ENCODE measurements at regions not wholly inside any gene's neighbourhood (a gene's known extent, or its start where the extent isn't known, plus 50 kb on each side); places are given as distances from the start of the nearest gene placed in this dataset.
A peak's percentile ranks its signal among the peaks of the same experiment; 100 is the strongest.

- no peak for TF ChIP-seq CTCF (IDR thresholded peaks at IDR 0.05; ENCODE audit: low read depth, low read length)
- no peak overlapping the region for H3K4me3 ChIP-seq (replicated peaks in 1 of 2; ENCODE audit: low read depth in 2 of 2, low read length in 2 of 2)
- DNase-seq (ENCODE audit: low read depth in 2 of 2), result peak in 1 of 2 donors; percentile 19
These were observed 292.6 kb downstream of the CALCRL start for GRCh38 chr2:187155476-187155875.

- peak; percentile 32 to 50 for DNase-seq (ENCODE audit: low read depth in 2 of 2)
These were observed 297.4 kb downstream of the CALCRL start for GRCh38 chr2:187150670-187151069.

GRCh38 chr2:187148059-187148714 lies 299.2 kb upstream of the ZSWIM2 start:
- H3K4me3 ChIP-seq (replicated peaks in 1 of 2; ENCODE audit: low read depth in 2 of 2, low read length in 2 of 2), result no peak overlapping the region
- no peak for TF ChIP-seq CTCF (IDR thresholded peaks at IDR 0.05; ENCODE audit: low read depth, low read length)
- no peak for DNase-seq (ENCODE audit: low read depth in 2 of 2)

More at GRCh38 chr2:187150670-187151069, 297.4 kb downstream of the CALCRL start:
- TF ChIP-seq CTCF (IDR thresholded peaks at IDR 0.05; ENCODE audit: low read depth, low read length), result no peak
- H3K4me3 ChIP-seq (replicated peaks in 1 of 2; ENCODE audit: low read depth in 2 of 2, low read length in 2 of 2), result no peak overlapping the region

- H3K4me3 ChIP-seq (replicated peaks in 1 of 2; ENCODE audit: low read depth in 2 of 2, low read length in 2 of 2), result no peak overlapping the region
- no peak for TF ChIP-seq CTCF (IDR thresholded peaks at IDR 0.05; ENCODE audit: low read depth, low read length)
- DNase-seq (ENCODE audit: low read depth in 2 of 2), result no peak
These were observed 294.6 kb upstream of the ZSWIM2 start for GRCh38 chr2:187143537-187143936.

GRCh38 chr2:187139469-187139868 lies 290.5 kb upstream of the ZSWIM2 start:
- H3K4me3 ChIP-seq (replicated peaks in 1 of 2; ENCODE audit: low read depth in 2 of 2, low read length in 2 of 2), result no peak overlapping the region
- no peak for TF ChIP-seq CTCF (IDR thresholded peaks at IDR 0.05; ENCODE audit: low read depth, low read length)
- DNase-seq (ENCODE audit: low read depth in 2 of 2), result no peak

GRCh38 chr2:187138265-187138664 lies 289.3 kb upstream of the ZSWIM2 start:
- H3K4me3 ChIP-seq (replicated peaks in 1 of 2; ENCODE audit: low read depth in 2 of 2, low read length in 2 of 2), result no peak overlapping the region
- peak; percentile 84 for TF ChIP-seq CTCF (IDR thresholded peaks at IDR 0.05; ENCODE audit: low read depth, low read length)
- DNase-seq (ENCODE audit: low read depth in 2 of 2), result peak; percentile 70 to 72

GRCh38 chr2:187136646-187137045 lies 287.7 kb upstream of the ZSWIM2 start:
- DNase-seq (ENCODE audit: low read depth in 2 of 2), result peak; percentile 25 to 56
- no peak overlapping the region for H3K4me3 ChIP-seq (replicated peaks in 1 of 2; ENCODE audit: low read depth in 2 of 2, low read length in 2 of 2)
- TF ChIP-seq CTCF (IDR thresholded peaks at IDR 0.05; ENCODE audit: low read depth, low read length), result no peak

Data from cardiac fibroblast (primary cell).